DOHH2 (cell line): ENCODE measurements at regions not wholly inside any gene's neighbourhood (a gene's known extent, or its start where the extent isn't known, plus 50 kb on each side); places are given as distances from the start of the nearest gene placed in this dataset.
"Not testable (repeated sequence)": the region's sequence is repeated elsewhere in the genome, so short reads cannot be mapped to it uniquely, and the experiment has no call there.

Experiments
- H3F3A ChIP-seq: fragments of 200-600 bp; sonication (generic), shearing (Covaris generic); 2 replicates; pipeline ENCODE4 v1.6.0; 2016; ENCODE audit warnings: antibody characterized with exemption, mild to moderate bottlenecking; ENCODE audit not compliant: control insufficient read depth, insufficient read depth
- H3K27ac ChIP-seq: fragments of 200-600 bp; sonication (generic); 2 replicates; pipeline ENCODE4 v1.5.1; 2014; ENCODE audit warnings: low read depth, mild to moderate bottlenecking, low read length, moderate library complexity
- H3K27me3 ChIP-seq: fragments of 200-600 bp; sonication (generic); 2 replicates; pipeline ENCODE4 v1.6.1; 2014; ENCODE audit warnings: mild to moderate bottlenecking, low read length, mixed read lengths; ENCODE audit not compliant: control insufficient read depth
- H3K36me3 ChIP-seq: fragments of 200-600 bp; sonication (generic); 2 replicates; pipeline ENCODE4 v1.6.1; 2014; ENCODE audit warnings: mild to moderate bottlenecking, low read length, moderate library complexity, mixed read lengths; ENCODE audit not compliant: control insufficient read depth
- H3K4me1 ChIP-seq: fragments of 200-600 bp; sonication (generic); 2 replicates; pipeline ENCODE4 v1.6.1; 2014; ENCODE audit warnings: mild to moderate bottlenecking, low read length, mixed read lengths; ENCODE audit not compliant: control insufficient read depth
- H3K4me2 ChIP-seq: fragments of 200-600 bp; sonication (generic); 2 replicates; pipeline ENCODE4 v1.6.0; 2014; ENCODE audit warnings: mild to moderate bottlenecking, low read length, moderate library complexity
- H3K4me3 ChIP-seq: fragments of 200-600 bp; sonication (generic); 2 replicates; pipeline ENCODE4 v1.5.1; 2014; ENCODE audit warnings: mild to moderate bottlenecking, low read length, mixed read lengths
- H3K79me2 ChIP-seq: fragments of 200-600 bp; sonication (generic); 2 replicates; pipeline ENCODE4 v1.6.1; 2014; ENCODE audit warnings: mild to moderate bottlenecking, low read length, mixed read lengths; ENCODE audit not compliant: control insufficient read depth
- H3K9me2 ChIP-seq: fragments of 200-600 bp; sonication (generic); replicated peaks from 2 replicates; pipeline ENCODE4 v1.6.1; 2014; ENCODE audit warnings: mild to moderate bottlenecking, low read length, mixed read lengths; ENCODE audit not compliant: control insufficient read depth
- H3K9me3 ChIP-seq: fragments of 200-600 bp; sonication (generic); 2 replicates; pipeline ENCODE4 v1.6.1; 2014; ENCODE audit warnings: antibody characterized with exemption, low read length, mixed read lengths; ENCODE audit not compliant: control insufficient read depth, insufficient read depth
- H4K20me1 ChIP-seq: fragments of 200-600 bp; sonication (generic); 2 replicates; pipeline ENCODE4 v1.6.0; 2014; ENCODE audit warnings: low read depth, mild to moderate bottlenecking, antibody characterized with exemption, low read length, moderate library complexity; ENCODE audit not compliant: control insufficient read depth, insufficient read depth
- CTCF ChIP-seq: fragments of 200-600 bp; sonication (generic); IDR thresholded peaks from one replicate; pipeline ENCODE4 v1.5.1; 2014; ENCODE audit warnings: antibody characterized with exemption, mild to moderate bottlenecking, low read depth, low read length; ENCODE audit not compliant: poor library complexity, severe bottlenecking
- EZH2phosphoT487 ChIP-seq: fragments of 200-600 bp; sonication (generic); IDR thresholded peaks from 2 replicates; pipeline ENCODE4 v1.6.1; 2017; ENCODE audit warnings: borderline replicate concordance, mild to moderate bottlenecking, antibody characterized with exemption, low read length, moderate library complexity, mixed read lengths

GRCh38 chr3:21914451-21914850 lies 163.4 kb upstream of the ZNF385D start:
- Histone ChIP-seq H3F3A (no peaks in the 10 kb centered on the region), H3K9me2 (no peaks in the 10 kb centered on the region), H3K9me3 (no peaks in the 10 kb centered on the region), H3K4me1 (no peaks in the 10 kb centered on the region), H3K27me3 (no peaks in the 10 kb centered on the region), H4K20me1 (no peaks in the 10 kb centered on the region), H3K4me3 (no peak overlapping the region), H3K4me2 (no peak overlapping the region), H3K27ac (no peak overlapping the region), H3K79me2 (no peaks in the 10 kb centered on the region), H3K36me3 (no peaks in the 10 kb centered on the region)
- TF ChIP-seq CTCF (no peak), EZH2phosphoT487 (no peak)

- Histone ChIP-seq H3K27me3 (no peaks in the 10 kb centered on the region), H3K4me3 (no peak overlapping the region), H3K36me3 (no peaks in the 10 kb centered on the region), H4K20me1 (no peaks in the 10 kb centered on the region), H3K9me2 (no peaks in the 10 kb centered on the region), H3K4me2 (no peak overlapping the region), H3K4me1 (no peaks in the 10 kb centered on the region), H3F3A (no peaks in the 10 kb centered on the region), H3K9me3 (no peaks in the 10 kb centered on the region; the same call in 1 of the 2 replicates), H3K79me2 (no peaks in the 10 kb centered on the region), H3K27ac (no peak overlapping the region)
- no peak for TF ChIP-seq CTCF
Observed at GRCh38 chr3:21919383-21919782, 168.4 kb upstream of the ZNF385D start.

GRCh38 chr3:21920421-21920861 lies 169.4 kb upstream of the ZNF385D start:
- Histone ChIP-seq H3K4me1 (no peaks in the 10 kb centered on the region), H3K4me3 (no peak overlapping the region), H4K20me1 (no peaks in the 10 kb centered on the region), H3K79me2 (no peaks in the 10 kb centered on the region), H3K36me3 (no peaks in the 10 kb centered on the region), H3K9me3 (no peaks in the 10 kb centered on the region; the same call in 1 of the 2 replicates), H3K9me2 (no peaks in the 10 kb centered on the region), H3K4me2 (no peak overlapping the region), H3K27ac (no peak overlapping the region), H3K27me3 (no peaks in the 10 kb centered on the region), H3F3A (no peaks in the 10 kb centered on the region)
- TF ChIP-seq CTCF = no peak
- no peak for TF ChIP-seq EZH2phosphoT487

GRCh38 chr3:21923156-21923555 lies 172.1 kb upstream of the ZNF385D start:
- not testable (repeated sequence) for H3K4me2 ChIP-seq, H3K27me3 ChIP-seq, H3F3A ChIP-seq

More at GRCh38 chr3:21923156-21923555, 172.1 kb upstream of the ZNF385D start:
- H4K20me1 ChIP-seq, H3K9me3 ChIP-seq, H3K4me3 ChIP-seq, H3K36me3 ChIP-seq, H3K79me2 ChIP-seq, H3K9me2 ChIP-seq, H3K4me1 ChIP-seq, H3K27ac ChIP-seq: not testable (repeated sequence)
